ENCODE measurements at regions not wholly inside any gene's neighbourhood (a gene's known extent, or its start where the extent isn't known, plus 50 kb on each side); places are given as distances from the start of the nearest gene placed in this dataset.
A peak's percentile ranks its signal among the peaks of the same experiment; 100 is the strongest.

- DNase-seq (ENCODE audit: low read depth) = no peak
- TF ChIP-seq CTCF (conservative IDR thresholded peaks at IDR 0.05; ENCODE audit: low read depth, low read length) = no peak
- no peak overlapping the region for H3K4me3 ChIP-seq (ENCODE audit: low read depth, low read length)
Measured at GRCh38 chr9:38166501-38166900, 97.5 kb upstream of the SHB start.

GRCh38 chr9:38164659-38165221, 95.7 kb upstream of the SHB start:
- TF ChIP-seq CTCF (conservative IDR thresholded peaks at IDR 0.05; ENCODE audit: low read depth, low read length) = no peak
- H3K4me3 ChIP-seq (ENCODE audit: low read depth, low read length) = no peak overlapping the region
- DNase-seq (ENCODE audit: low read depth) = no peak

GRCh38 chr9:38163518-38163917, 94.5 kb upstream of the SHB start:
- TF ChIP-seq CTCF (conservative IDR thresholded peaks at IDR 0.05; ENCODE audit: low read depth, low read length) = no peak
- no peak for DNase-seq (ENCODE audit: low read depth)
- H3K4me3 ChIP-seq (ENCODE audit: low read depth, low read length) = no peak overlapping the region

- TF ChIP-seq CTCF (conservative IDR thresholded peaks at IDR 0.05; ENCODE audit: low read depth, low read length) = no peak
- no peak for DNase-seq (ENCODE audit: low read depth)
Measured at GRCh38 chr9:38162332-38163211, 93.5 kb upstream of the SHB start.

GRCh38 chr9:38160613-38161215, 91.7 kb upstream of the SHB start:
- TF ChIP-seq CTCF (conservative IDR thresholded peaks at IDR 0.05; ENCODE audit: low read depth, low read length) = peak; percentile 93
- DNase-seq (ENCODE audit: low read depth) = peak; percentile 61
- H3K4me3 ChIP-seq (ENCODE audit: low read depth, low read length) = no peak overlapping the region

More at GRCh38 chr9:38162332-38163211, 93.5 kb upstream of the SHB start:
- no peak overlapping the region for H3K4me3 ChIP-seq (ENCODE audit: low read depth, low read length)

- TF ChIP-seq CTCF (conservative IDR thresholded peaks at IDR 0.05; ENCODE audit: low read depth, low read length) = no peak
- no peak for DNase-seq (ENCODE audit: low read depth)
- no peak overlapping the region for H3K4me3 ChIP-seq (ENCODE audit: low read depth, low read length)
Measured at GRCh38 chr9:38159599-38159998, 90.6 kb upstream of the SHB start.

All from choroid plexus epithelial cell (primary cell).